Chondrocyte (in vitro differentiated cells): ENCODE measurements at regions not wholly inside any gene's neighbourhood (a gene's known extent, or its start where the extent isn't known, plus 50 kb on each side); places are given as distances from the start of the nearest gene placed in this dataset.

Experiments used
- DNase-seq: peaks from one replicate; pipeline ENCODE4 v3.0.0; 2021; ENCODE audit warnings: mixed read lengths, low spot score
- H3K27ac Mint-ChIP-seq: one replicate; pipeline ENCODE4 v1.8.0; 2021; ENCODE audit warnings: mild to moderate bottlenecking, moderate library complexity, mixed read lengths; ENCODE audit not compliant: unreplicated experiment
- H3K27me3 Mint-ChIP-seq: 2 replicates; pipeline ENCODE4 v1.8.0; 2021; ENCODE audit warnings: low read depth, mixed read lengths
- H3K36me3 Mint-ChIP-seq: 2 replicates; pipeline ENCODE4 v1.8.0; 2021; ENCODE audit warnings: low read depth, mixed read lengths
- H3K4me1 Mint-ChIP-seq: 2 replicates; pipeline ENCODE4 v1.8.0; 2021; ENCODE audit warnings: low read depth, mild to moderate bottlenecking, mixed read lengths
- H3K4me3 Mint-ChIP-seq: one replicate; pipeline ENCODE4 v1.8.0; 2021; ENCODE audit warnings: mild to moderate bottlenecking, moderate library complexity, mixed read lengths; ENCODE audit not compliant: unreplicated experiment
- H3K9me3 Mint-ChIP-seq: 2 replicates; pipeline ENCODE4 v1.8.0; 2021; ENCODE audit warnings: low read depth, mixed read lengths
- TF ChIP-seq, protein P1 (sequence below): fragments of 200-600 bp; sonication (generic); IDR thresholded peaks from 2 replicates; pipeline ENCODE4 v1.5.0; 2021; ENCODE audit warnings: antibody characterized with exemption, mild to moderate bottlenecking, moderate library complexity

DNA sequence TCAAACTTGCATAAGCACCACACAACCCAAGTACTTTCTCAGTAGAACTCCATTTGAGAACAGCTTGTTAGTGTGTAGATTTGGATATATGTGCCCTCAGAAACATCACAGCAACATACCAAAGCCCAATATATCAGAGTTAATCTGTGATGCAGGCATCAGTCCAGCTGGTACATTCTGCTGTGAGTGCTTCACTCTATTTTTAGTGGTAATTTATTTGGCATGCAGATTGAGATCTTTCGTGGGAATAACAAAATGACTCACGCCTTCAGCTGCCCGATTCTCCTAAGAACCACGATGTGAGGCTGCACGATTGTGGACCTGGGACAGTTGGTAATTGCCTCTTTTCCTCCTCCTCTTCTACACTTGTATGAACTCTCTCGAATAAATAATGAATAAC is 730.7 kb downstream of the SQOR start:
- TF ChIP-seq, protein P1, sequence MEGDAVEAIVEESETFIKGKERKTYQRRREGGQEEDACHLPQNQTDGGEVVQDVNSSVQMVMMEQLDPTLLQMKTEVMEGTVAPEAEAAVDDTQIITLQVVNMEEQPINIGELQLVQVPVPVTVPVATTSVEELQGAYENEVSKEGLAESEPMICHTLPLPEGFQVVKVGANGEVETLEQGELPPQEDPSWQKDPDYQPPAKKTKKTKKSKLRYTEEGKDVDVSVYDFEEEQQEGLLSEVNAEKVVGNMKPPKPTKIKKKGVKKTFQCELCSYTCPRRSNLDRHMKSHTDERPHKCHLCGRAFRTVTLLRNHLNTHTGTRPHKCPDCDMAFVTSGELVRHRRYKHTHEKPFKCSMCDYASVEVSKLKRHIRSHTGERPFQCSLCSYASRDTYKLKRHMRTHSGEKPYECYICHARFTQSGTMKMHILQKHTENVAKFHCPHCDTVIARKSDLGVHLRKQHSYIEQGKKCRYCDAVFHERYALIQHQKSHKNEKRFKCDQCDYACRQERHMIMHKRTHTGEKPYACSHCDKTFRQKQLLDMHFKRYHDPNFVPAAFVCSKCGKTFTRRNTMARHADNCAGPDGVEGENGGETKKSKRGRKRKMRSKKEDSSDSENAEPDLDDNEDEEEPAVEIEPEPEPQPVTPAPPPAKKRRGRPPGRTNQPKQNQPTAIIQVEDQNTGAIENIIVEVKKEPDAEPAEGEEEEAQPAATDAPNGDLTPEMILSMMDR, result no peak
- no peaks in the 10 kb centered on the region for H3K27me3 Mint-ChIP-seq
- no peaks in the 10 kb centered on the region for H3K4me1 Mint-ChIP-seq
- H3K36me3 Mint-ChIP-seq, result no peaks in the 10 kb centered on the region
- H3K27ac Mint-ChIP-seq, result no peak overlapping the region
- no peak overlapping the region for H3K4me3 Mint-ChIP-seq
- DNase-seq, result no peak
- peaks cover 24% of the 10 kb centered on the region for H3K9me3 Mint-ChIP-seq

DNA sequence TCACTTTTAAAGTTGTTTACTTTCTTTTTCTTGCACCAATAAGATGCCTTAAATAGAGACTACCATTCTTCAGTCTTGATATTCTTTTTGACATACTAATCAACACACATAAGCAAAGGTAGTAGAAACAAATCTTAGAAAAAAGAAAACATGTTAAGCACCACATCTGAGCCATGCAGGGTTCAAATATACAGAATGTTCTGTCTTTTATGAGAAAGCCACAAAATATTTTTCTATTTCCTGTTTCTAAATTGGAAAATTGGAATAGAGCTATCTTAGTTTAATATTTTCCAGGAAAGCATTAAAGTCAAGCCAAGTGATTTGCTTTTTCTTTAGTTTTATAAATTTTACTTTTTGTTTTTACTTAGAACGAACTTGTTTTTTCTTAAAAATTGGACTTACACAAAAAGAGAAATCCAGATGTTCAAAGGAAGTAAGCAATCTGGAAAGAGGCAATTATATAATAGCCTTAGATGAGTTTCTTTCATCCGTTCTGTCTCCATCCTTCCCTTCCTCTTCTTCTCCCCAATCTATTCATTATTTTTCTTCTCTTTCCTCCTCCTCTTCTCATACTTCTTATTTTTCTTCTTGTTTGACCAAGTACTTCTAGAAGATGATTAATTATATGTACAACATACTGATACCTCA is 731.7 kb downstream of the SQOR start:
- H3K4me3 Mint-ChIP-seq, result no peak overlapping the region
- no peak overlapping the region for H3K27ac Mint-ChIP-seq
- H3K9me3 Mint-ChIP-seq, result peaks cover 32% of the 10 kb centered on the region
- H3K27me3 Mint-ChIP-seq, result no peaks in the 10 kb centered on the region
- no peak for DNase-seq
- TF ChIP-seq, protein P1, result no peak
- no peaks in the 10 kb centered on the region for H3K4me1 Mint-ChIP-seq
- no peaks in the 10 kb centered on the region for H3K36me3 Mint-ChIP-seq

DNA sequence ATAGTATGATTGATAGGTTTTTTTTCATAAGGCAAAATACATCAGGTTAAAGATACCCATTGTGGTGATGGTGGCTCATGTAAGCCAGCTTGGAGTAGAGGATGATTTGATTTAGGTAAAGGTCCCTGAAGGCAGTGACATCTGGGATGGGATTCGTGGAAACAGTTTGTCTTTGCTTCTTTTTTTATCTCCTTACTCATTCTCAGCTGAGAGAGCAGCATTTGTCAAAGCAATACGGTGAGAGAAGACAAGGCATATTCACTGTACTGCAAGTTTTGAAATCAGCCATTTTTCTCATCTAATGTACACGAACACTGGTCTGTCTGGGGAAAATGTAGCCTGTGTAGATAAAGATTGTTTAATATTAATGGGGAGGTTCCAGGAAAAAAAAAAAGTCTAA is 749.1 kb downstream of the SQOR start:
- peaks cover 24% of the 10 kb centered on the region for H3K9me3 Mint-ChIP-seq
- no peak overlapping the region for H3K27ac Mint-ChIP-seq
- no peak for DNase-seq
- no peaks in the 10 kb centered on the region for H3K4me1 Mint-ChIP-seq
- TF ChIP-seq, protein P1, result no peak
- H3K27me3 Mint-ChIP-seq, result no peaks in the 10 kb centered on the region
- no peak overlapping the region for H3K4me3 Mint-ChIP-seq
- H3K36me3 Mint-ChIP-seq, result no peaks in the 10 kb centered on the region

DNA sequence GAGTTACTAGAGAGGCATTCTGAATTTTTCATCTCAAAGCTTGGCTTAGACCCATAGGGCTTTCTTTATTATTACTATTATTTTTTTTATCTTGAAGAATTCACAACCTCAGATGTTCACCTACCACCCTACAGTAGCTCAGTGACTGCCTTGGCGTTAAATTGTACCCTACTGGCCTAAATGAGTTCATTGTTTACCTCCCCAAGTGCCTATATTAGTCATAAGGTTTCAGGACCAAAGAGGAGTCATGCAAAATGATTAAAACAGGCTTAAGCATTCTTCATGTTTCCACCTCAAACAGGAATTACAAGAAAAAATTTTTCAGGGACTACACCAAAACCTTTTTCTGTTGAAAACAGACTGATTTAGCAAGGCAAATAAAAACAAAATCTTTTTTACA is 751.5 kb downstream of the SQOR start:
- Mint-ChIP-seq H3K9me3 (peaks cover 27% of the 10 kb centered on the region), H3K36me3 (no peaks in the 10 kb centered on the region), H3K27me3 (no peaks in the 10 kb centered on the region), H3K27ac (no peak overlapping the region), H3K4me1 (no peaks in the 10 kb centered on the region), H3K4me3 (no peak overlapping the region)
- DNase-seq, result no peak
- TF ChIP-seq, protein P1, result no peak

DNA sequence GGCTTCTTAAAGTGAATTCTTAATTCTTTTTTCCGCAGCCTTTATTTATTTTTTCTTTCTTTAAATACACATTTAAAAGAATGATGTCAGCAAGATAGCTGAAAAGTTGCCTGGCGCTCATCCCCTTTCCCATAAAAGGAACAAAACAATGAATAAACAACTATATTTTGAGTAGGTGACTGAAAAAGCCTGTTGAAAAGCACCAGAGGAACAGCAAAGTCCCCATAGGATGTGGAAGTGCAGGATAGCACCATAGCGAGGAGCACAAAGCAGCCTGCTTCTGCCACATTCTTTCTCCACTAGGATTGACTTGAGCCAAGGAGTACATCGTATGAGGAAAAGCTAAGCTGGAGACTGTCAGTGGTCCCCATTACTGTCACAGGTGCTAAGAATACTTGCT is 754.9 kb downstream of the SQOR start:
- DNase-seq, result no peak
- no peaks in the 10 kb centered on the region for H3K36me3 Mint-ChIP-seq
- no peak overlapping the region for H3K4me3 Mint-ChIP-seq
- no peaks in the 10 kb centered on the region for H3K27me3 Mint-ChIP-seq
- no peaks in the 10 kb centered on the region for H3K4me1 Mint-ChIP-seq
- TF ChIP-seq, protein P1, result no peak
- no peak overlapping the region for H3K27ac Mint-ChIP-seq
- peaks cover 24% of the 10 kb centered on the region for H3K9me3 Mint-ChIP-seq
